PC-9 (cell line): ENCODE measurements at regions not wholly inside any gene's neighbourhood (a gene's known extent, or its start where the extent isn't known, plus 50 kb on each side); places are given as distances from the start of the nearest gene placed in this dataset.

Source experiments
- BruUV-seq: library from RNA; stranded (reverse); fragments of 400-500 nt; replicated peaks from 2 replicates; lab custom pipeline; 2021; lab: Mats Ljungman, UMichigan
- CTCF ChIA-PET: fragments of 300-600 bp; sonication (Branson Sonifier 250); formaldehyde crosslinking; loops from one replicate; lab custom pipeline; 2022; ENCODE audit warnings: antibody characterized with exemption; lab: Charles Lee
- POLR2A ChIA-PET: fragments of 300-600 bp; sonication (Branson Sonifier 250); formaldehyde crosslinking; loops from one replicate; lab custom pipeline; 2022; ENCODE audit warnings: antibody characterized with exemption; ENCODE audit not compliant: unreplicated experiment; lab: Charles Lee
- DNase-seq, 2 experiments: peaks; one replicate each; pipeline versions ENCODE4 v3.0.0 to v3.0.0-alpha.2; 2015 to 2022; ENCODE audit warnings: mixed read lengths in 1 of 2
- H2AFZ ChIP-seq: fragments of 200-600 bp; sonication (generic); 2 replicates; pipeline ENCODE4 v1.8.1; 2017; ENCODE audit warnings: antibody characterized with exemption
- H3F3A ChIP-seq: fragments of 200-600 bp; sonication (generic); 2 replicates; pipeline ENCODE4 v1.8.1; 2017; ENCODE audit warnings: antibody characterized with exemption, mild to moderate bottlenecking, low read depth; ENCODE audit not compliant: insufficient read depth
- H3K27ac ChIP-seq: fragments of 200-600 bp; sonication (generic); 2 replicates; pipeline ENCODE4 v1.6.1; 2016; ENCODE audit warnings: mixed run types
- H3K27me3 ChIP-seq: fragments of 200-600 bp; sonication (generic); 2 replicates; pipeline ENCODE4 v1.6.1; 2016; ENCODE audit warnings: low read depth, mixed run types; ENCODE audit not compliant: insufficient read depth
- H3K36me3 ChIP-seq: fragments of 200-600 bp; sonication (generic); 2 replicates; pipeline ENCODE4 v1.6.1; 2016; ENCODE audit warnings: low read depth, mixed run types
- H3K4me1 ChIP-seq: fragments of 200-600 bp; sonication (generic); replicated peaks from 2 replicates; pipeline ENCODE4 v1.6.1; 2016; ENCODE audit warnings: mixed run types; ENCODE audit not compliant: insufficient read depth
- H3K4me2 ChIP-seq: fragments of 200-600 bp; sonication (generic); 2 replicates; pipeline ENCODE4 v1.6.1; 2017; ENCODE audit warnings: mixed run types
- H3K4me3 ChIP-seq: fragments of 200-600 bp; sonication (generic); 2 replicates; pipeline ENCODE4 v1.6.1; 2016; ENCODE audit warnings: mixed run types
- H3K79me2 ChIP-seq: fragments of 200-600 bp; sonication (generic); 2 replicates; pipeline ENCODE4 v1.6.1; 2017; ENCODE audit warnings: low read depth, mixed run types
- H3K9me2 ChIP-seq: fragments of 200-600 bp; sonication (generic); 2 replicates; pipeline ENCODE4 v1.8.1; 2017; ENCODE audit warnings: mild to moderate bottlenecking; ENCODE audit not compliant: insufficient read depth
- H3K9me3 ChIP-seq: fragments of 200-600 bp; sonication (generic); 2 replicates; pipeline ENCODE4 v1.8.1; 2016; ENCODE audit warnings: low read depth; ENCODE audit not compliant: insufficient read depth
- H4K20me1 ChIP-seq: fragments of 200-600 bp; sonication (generic); 2 replicates; pipeline ENCODE4 v1.8.1; 2017; ENCODE audit not compliant: insufficient read depth
- CTCF ChIP-seq: fragments of 200-600 bp; sonication (generic); conservative IDR thresholded peaks from 2 replicates; pipeline ENCODE4 v1.6.1; 2017; ENCODE audit warnings: mixed run types, antibody characterized with exemption, mild to moderate bottlenecking, moderate library complexity
- EZH2 ChIP-seq: fragments of 200-600 bp; sonication (generic); IDR thresholded peaks from 2 replicates; pipeline ENCODE4 v1.8.0; 2017; ENCODE audit warnings: antibody characterized with exemption, low read depth
- intact Hi-C: fragments of 100-400 bp; cut with micrococcal nuclease; formaldehyde crosslinking; loops from one replicate; pipeline ENCODE4 v1.10.0; 2022; ENCODE audit not compliant: unreplicated experiment

GRCh38 chr12:13661005-13661887, 320.2 kb downstream of the GRIN2B start:
- no TSS peak for BruUV-seq
- no peaks in the 10 kb centered on the region; the same call in 1 of the 2 replicates for H3K9me3 ChIP-seq
- TF ChIP-seq CTCF (peak; percentile 86), EZH2 (no peak)
- H3K27me3 ChIP-seq, result no peaks in the 10 kb centered on the region
- H3K4me1 ChIP-seq, result no peaks in the 10 kb centered on the region
- H3K4me3 ChIP-seq, result no peak overlapping the region
- intact Hi-C loops, result loop anchor here (1.0 kb wide), 2 partner anchors 299 to 383 kb away; no protein-coding TSS in a partner anchor
- no peaks in the 10 kb centered on the region for H3K79me2 ChIP-seq
- H3K9me2 ChIP-seq, result no peaks in the 10 kb centered on the region
- H3K36me3 ChIP-seq, result no peaks in the 10 kb centered on the region
- H2AFZ ChIP-seq, result no peak overlapping the region
- no peaks in the 10 kb centered on the region for H3F3A ChIP-seq
- peak in 1 of 2 experiments; percentile 31 for DNase-seq
- CTCF ChIA-PET, result interaction anchor here (0.7 to 1.3 kb wide), 4 partner anchors 21 to 405 kb away, joined by 3 to 5 read pairs (median 5); no protein-coding TSS in a partner anchor
- POLR2A ChIA-PET, result no interaction called here
- H3K4me2 ChIP-seq, result no peak overlapping the region
- no peak overlapping the region for H3K27ac ChIP-seq
- H4K20me1 ChIP-seq, result no peaks in the 10 kb centered on the region

GRCh38 chr12:13654456-13654855, 326.9 kb downstream of the GRIN2B start:
- Histone ChIP-seq H3K4me2 (no peak overlapping the region), H3K36me3 (no peaks in the 10 kb centered on the region), H3F3A (no peaks in the 10 kb centered on the region), H3K27ac (no peak overlapping the region), H4K20me1 (no peaks in the 10 kb centered on the region), H3K9me3 (no peaks in the 10 kb centered on the region; the same call in 1 of the 2 replicates), H3K9me2 (no peaks in the 10 kb centered on the region), H2AFZ (no peak overlapping the region), H3K79me2 (no peaks in the 10 kb centered on the region), H3K27me3 (no peaks in the 10 kb centered on the region), H3K4me1 (no peaks in the 10 kb centered on the region), H3K4me3 (no peak overlapping the region)
- ChIA-PET POLR2A (no interaction called here), CTCF (no interaction called here)
- TF ChIP-seq CTCF (no peak), EZH2 (no peak)
- no peak for DNase-seq
- intact Hi-C loops, result no loop called here
- BruUV-seq, result no TSS peak

GRCh38 chr12:13652105-13652504, 329.3 kb downstream of the GRIN2B start:
- Histone ChIP-seq H3K27ac (no peak overlapping the region), H3K79me2 (no peaks in the 10 kb centered on the region), H4K20me1 (no peaks in the 10 kb centered on the region), H3K4me1 (no peaks in the 10 kb centered on the region), H3K4me3 (no peak overlapping the region), H3F3A (no peaks in the 10 kb centered on the region), H3K36me3 (no peaks in the 10 kb centered on the region), H3K9me3 (no peaks in the 10 kb centered on the region; the same call in 1 of the 2 replicates), H3K4me2 (no peak overlapping the region), H3K9me2 (no peaks in the 10 kb centered on the region), H2AFZ (no peak overlapping the region), H3K27me3 (no peaks in the 10 kb centered on the region)
- CTCF ChIA-PET, result interaction anchor here (0.6 kb wide), 1 partner anchor 322 kb away, joined by 3 read pairs; no protein-coding TSS in a partner anchor
- no TSS peak for BruUV-seq
- TF ChIP-seq EZH2 (no peak), CTCF (no peak)
- intact Hi-C loops, result no loop called here
- no peak for DNase-seq
- POLR2A ChIA-PET, result interaction anchor here (0.6 kb wide), 2 partner anchors 21 to 451 kb away, joined by 3 to 6 read pairs; no protein-coding TSS in a partner anchor
